ENCODE measurements at regions not wholly inside any gene's neighbourhood (a gene's known extent, or its start where the extent isn't known, plus 50 kb on each side); places are given as distances from the start of the nearest gene placed in this dataset.

GRCh38 chr17:83144421-83145357 lies 65.3 kb downstream of the METRNL start:
- DNase-seq: no peak

- DNase-seq: no peak
Observed at GRCh38 chr17:83145358-83145738, 65.9 kb downstream of the METRNL start.

- no peak for DNase-seq
Observed at GRCh38 chr17:83145831-83146230, 66.4 kb downstream of the METRNL start.

- no peak for DNase-seq
Observed at GRCh38 chr17:83146347-83146746, 66.9 kb downstream of the METRNL start.

GRCh38 chr17:83147280-83147679 lies 67.9 kb downstream of the METRNL start:
- no peak for DNase-seq

- no peak for DNase-seq
Observed at GRCh38 chr17:83148317-83149028, 69.1 kb downstream of the METRNL start.

- no peak for DNase-seq
Observed at GRCh38 chr17:83149029-83149725, 69.8 kb downstream of the METRNL start.

- DNase-seq: no peak
Observed at GRCh38 chr17:83149761-83150251, 70.4 kb downstream of the METRNL start.

GRCh38 chr17:83150369-83151055 lies 71.1 kb downstream of the METRNL start:
- no peak for DNase-seq

- no peak for DNase-seq
Observed at GRCh38 chr17:83151056-83151441, 71.6 kb downstream of the METRNL start.

- no peak for DNase-seq
Observed at GRCh38 chr17:83151442-83152226, 72.2 kb downstream of the METRNL start.

GRCh38 chr17:83152227-83152744 lies 72.9 kb downstream of the METRNL start:
- DNase-seq: no peak

GRCh38 chr17:83152745-83153611 lies 73.6 kb downstream of the METRNL start:
- DNase-seq: no peak

- no peak for DNase-seq
Observed at GRCh38 chr17:83153681-83154310, 74.4 kb downstream of the METRNL start.

- no peak for DNase-seq
Observed at GRCh38 chr17:83154311-83155127, 75.1 kb downstream of the METRNL start.

GRCh38 chr17:83155128-83156121 lies 76.0 kb downstream of the METRNL start:
- no peak for DNase-seq

GRCh38 chr17:83156408-83156807 lies 77.0 kb downstream of the METRNL start:
- no peak for DNase-seq

All from activated CD4-positive, CD25-positive, alpha-beta regulatory T cell (primary cell).